ENCODE measurements at regions not wholly inside any gene's neighbourhood (a gene's known extent, or its start where the extent isn't known, plus 50 kb on each side); places are given as distances from the start of the nearest gene placed in this dataset.
"Not testable (repeated sequence)": the region's sequence is repeated elsewhere in the genome, so short reads cannot be mapped to it uniquely, and the experiment has no call there.

GRCh38 chr5:81829242-81829641, 78.3 kb upstream of the SSBP2 start:
- DNase-seq (ENCODE audit: low spot score), result no peak

GRCh38 chr5:81827500-81827899, 76.6 kb upstream of the SSBP2 start:
- no peak for DNase-seq (ENCODE audit: low spot score)

- peak; percentile 33 for DNase-seq (ENCODE audit: low spot score)
Measured at GRCh38 chr5:81826128-81826527, 75.2 kb upstream of the SSBP2 start.

- peak; percentile 44 for DNase-seq (ENCODE audit: low spot score)
Measured at GRCh38 chr5:81825237-81825636, 74.3 kb upstream of the SSBP2 start.

- DNase-seq (ENCODE audit: low spot score), result not testable (repeated sequence)
Measured at GRCh38 chr5:81823736-81824135, 72.8 kb upstream of the SSBP2 start.

GRCh38 chr5:81820863-81821262, 70.0 kb upstream of the SSBP2 start:
- DNase-seq (ENCODE audit: low spot score), result no peak

GRCh38 chr5:81820318-81820636, 69.4 kb upstream of the SSBP2 start:
- no peak for DNase-seq (ENCODE audit: low spot score)

GRCh38 chr5:81819556-81820317, 68.8 kb upstream of the SSBP2 start:
- peak; percentile 12 for DNase-seq (ENCODE audit: low spot score)

GRCh38 chr5:81817980-81818379, 67.1 kb upstream of the SSBP2 start:
- no peak for DNase-seq (ENCODE audit: low spot score)

- no peak for DNase-seq (ENCODE audit: low spot score)
Measured at GRCh38 chr5:81817086-81817485, 66.2 kb upstream of the SSBP2 start.

GRCh38 chr5:81815321-81815720, 64.4 kb upstream of the SSBP2 start:
- no peak for DNase-seq (ENCODE audit: low spot score)

GRCh38 chr5:81808106-81808505, 57.2 kb upstream of the SSBP2 start:
- no peak for DNase-seq (ENCODE audit: low spot score)

GRCh38 chr5:81805086-81805485, 54.2 kb upstream of the SSBP2 start:
- no peak for DNase-seq (ENCODE audit: low spot score)

- DNase-seq (ENCODE audit: low spot score), result no peak
Measured at GRCh38 chr5:81803812-81804211, 52.9 kb upstream of the SSBP2 start.

GRCh38 chr5:81802625-81803024, 51.7 kb upstream of the SSBP2 start:
- DNase-seq (ENCODE audit: low spot score), result no peak

- DNase-seq (ENCODE audit: low spot score), result no peak
Measured at GRCh38 chr5:81802020-81802419, 51.1 kb upstream of the SSBP2 start.

- peak; percentile 71 for DNase-seq (ENCODE audit: low spot score)
Measured at GRCh38 chr5:81800797-81801196, 49.9 kb upstream of the SSBP2 start.
